GM12878 (cell line): ENCODE measurements at regions not wholly inside any gene's neighbourhood (a gene's known extent, or its start where the extent isn't known, plus 50 kb on each side); places are given as distances from the start of the nearest gene placed in this dataset.

Source experiments
- ATAC-seq: fragments of 200-7000 bp; cut with Tn5 transposase; 3 replicates; pipeline ENCODE4 v1.9.1; 2020; ENCODE audit warnings: mild to moderate bottlenecking, moderate library complexity
- BruUV-seq: library from RNA; stranded (reverse); fragments of 400-500 nt; replicated peaks from 2 replicates; lab custom pipeline; 2021; lab: Mats Ljungman, UMichigan
- CTCF ChIA-PET: fragments of 300-600 bp; sonication (Branson Sonifier 250); formaldehyde crosslinking; extraction: SDS; loops from one replicate; lab custom pipeline; 2021; ENCODE audit warnings: inconsistent platforms; lab: Yijun Ruan, JAX
- POLR2A ChIA-PET: fragments of 350-600 bp; formaldehyde crosslinking; extraction: SDS; loops from one replicate; lab custom pipeline; 2021; ENCODE audit warnings: inconsistent platforms; lab: Charles Lee
- RAD21 ChIA-PET: fragments of 300-600 bp; sonication (Branson Sonifier 250); formaldehyde crosslinking; loops from one replicate; lab custom pipeline; 2023; ENCODE audit warnings: antibody characterized with exemption; ENCODE audit not compliant: unreplicated experiment; lab: Charles Lee
- SMC1A ChIA-PET: fragments of 300-600 bp; sonication (Branson Sonifier 250); formaldehyde crosslinking; loops from one replicate; lab custom pipeline; 2023; ENCODE audit not compliant: unreplicated experiment, uncharacterized antibody; lab: Charles Lee
- DNase-seq: peaks from one replicate; pipeline ENCODE4 v3.0.0-alpha.2; 2011; ENCODE audit warnings: low read depth, low spot score
- FAIRE-seq: peaks from 3 replicates; lab custom pipeline; 2011; peaks lifted over from hg19 to GRCh38; lab: Jason Lieb, UNC
- H2AFZ ChIP-seq: 2 replicates; pipeline ENCODE4 v1.6.0; 2011; ENCODE audit warnings: low read depth, low read length, control low read depth; ENCODE audit not compliant: control insufficient read depth
- H3K27ac ChIP-seq: 2 replicates; pipeline ENCODE4 v1.5.1; 2011; ENCODE audit warnings: control low read depth; ENCODE audit not compliant: control insufficient read depth, insufficient read depth
- H3K27me3 ChIP-seq, 2 experiments: replicated peaks in 1 of 2; 2 replicates each; pipeline versions ENCODE4 v1.6.0 to v1.6.1; 2011; ENCODE audit warnings: low read length in 1 of 2; ENCODE audit not compliant: control insufficient read depth in 2 of 2, insufficient read depth in 2 of 2
- H3K36me3 ChIP-seq, 2 experiments: 2 replicates each; pipeline ENCODE4 v1.5.1; 2011; ENCODE audit warnings: low read length in 1 of 2; ENCODE audit not compliant: control insufficient read depth in 2 of 2, insufficient read depth in 2 of 2
- H3K4me1 ChIP-seq: 2 replicates; pipeline ENCODE4 v1.6.1; 2011; ENCODE audit warnings: mild to moderate bottlenecking, low read length, moderate library complexity, mixed read lengths; ENCODE audit not compliant: control insufficient read depth, insufficient read depth
- H3K4me2 ChIP-seq: 2 replicates; pipeline ENCODE4 v1.6.0; 2011; ENCODE audit warnings: control low read depth; ENCODE audit not compliant: control insufficient read depth, insufficient read depth
- H3K4me3 ChIP-seq: fragments of 200-600 bp; sonication (generic); 2 replicates; pipeline ENCODE4 v1.5.1; 2016
- H3K79me2 ChIP-seq: 2 replicates; pipeline ENCODE4 v1.6.0; 2011; ENCODE audit warnings: low read length; ENCODE audit not compliant: control insufficient read depth, insufficient read depth
- H3K9ac ChIP-seq: 2 replicates; pipeline ENCODE4 v1.8.0; 2011; ENCODE audit warnings: low read length, control low read depth, mixed read lengths; ENCODE audit not compliant: control insufficient read depth, insufficient read depth
- H3K9me3 ChIP-seq: replicated peaks from 3 replicates; pipeline ENCODE4 v1.5.1; 2011; ENCODE audit warnings: mild to moderate bottlenecking, low read length; ENCODE audit not compliant: control insufficient read depth, insufficient read depth
- H4K20me1 ChIP-seq: 2 replicates; pipeline ENCODE4 v1.6.0; 2011; ENCODE audit not compliant: control insufficient read depth, insufficient read depth
- ATF7 ChIP-seq: fragments of 450-650 bp; IDR thresholded peaks from 2 replicates; pipeline ENCODE4 v1.6.1; 2016; ENCODE audit warnings: low read depth, mild to moderate bottlenecking
- CEBPB ChIP-seq, 2 experiments: fragments of 150-350 bp in 1 of 2; IDR thresholded peaks; 2 replicates each; pipeline ENCODE4 v1.6.1; 2012 to 2014; ENCODE audit warnings: low read depth in 2 of 2, low read length in 2 of 2, borderline replicate concordance in 1 of 2, inconsistent platforms in 1 of 2
- EZH2 ChIP-seq: IDR thresholded peaks from 2 replicates; pipeline ENCODE4 v1.6.1; 2012; ENCODE audit warnings: low read depth, mild to moderate bottlenecking, control low read depth, inconsistent platforms, low read length, borderline replicate concordance; ENCODE audit not compliant: control insufficient read depth
- GATAD2B ChIP-seq: fragments of 450-650 bp; conservative IDR thresholded peaks from 2 replicates; pipeline ENCODE4 v1.6.1; 2017; ENCODE audit warnings: low read depth, mild to moderate bottlenecking, moderate library complexity
- NFYB ChIP-seq: IDR thresholded peaks from 2 replicates; pipeline ENCODE4 v1.6.1; 2011; ENCODE audit warnings: low read depth, mild to moderate bottlenecking, low read length, improper control_type of control experiment, moderate library complexity; ENCODE audit not compliant: insufficient read depth
- RAD51 ChIP-seq: fragments of 450-650 bp; IDR thresholded peaks from 2 replicates; pipeline ENCODE4 v1.6.1; 2016; ENCODE audit warnings: moderate library complexity, mild to moderate bottlenecking, inconsistent platforms
- TCF3 ChIP-seq: IDR thresholded peaks from 2 replicates; pipeline ENCODE4 v1.6.1; 2012; ENCODE audit warnings: low read depth, mild to moderate bottlenecking, low read length, borderline replicate concordance; ENCODE audit not compliant: insufficient read depth
- WGBS: methylation state at CpG from one replicate; pipeline ENCODE4 v1.1.6; 2016; ENCODE audit warnings: low lambda C conversion rate; ENCODE audit not compliant: insufficient replicate concordance, insufficient coverage; ENCODE audit errors: missing lambda C conversion rate; 5-methylcytosine and 5-hydroxymethylcytosine counted together
- in situ Hi-C: fragments of 300-500 bp; cut with MboI; formaldehyde crosslinking; loops from 9 replicates; pipeline ENCODE4 v1.14.3; 2018; ENCODE audit warnings: mixed read lengths
- intact Hi-C: fragments of 100-400 bp; cut with micrococcal nuclease; formaldehyde crosslinking; loops from one replicate; pipeline ENCODE4 v1.14.2; 2022; ENCODE audit not compliant: unreplicated experiment
- TF ChIP-seq, protein P1 (sequence below): fragments of 450-650 bp; conservative IDR thresholded peaks from 2 replicates; pipeline ENCODE4 v1.6.1; 2017; ENCODE audit warnings: mild to moderate bottlenecking, moderate library complexity
- TF ChIP-seq, protein P2 (sequence below): fragments of 450-650 bp; IDR thresholded peaks from 2 replicates; pipeline ENCODE4 v1.6.1; 2017; ENCODE audit warnings: mild to moderate bottlenecking, moderate library complexity
- TF ChIP-seq, protein P3 (sequence below): IDR thresholded peaks from 2 replicates; pipeline ENCODE4 v1.6.1; 2012; ENCODE audit warnings: mild to moderate bottlenecking, low read depth, low read length

DNA sequence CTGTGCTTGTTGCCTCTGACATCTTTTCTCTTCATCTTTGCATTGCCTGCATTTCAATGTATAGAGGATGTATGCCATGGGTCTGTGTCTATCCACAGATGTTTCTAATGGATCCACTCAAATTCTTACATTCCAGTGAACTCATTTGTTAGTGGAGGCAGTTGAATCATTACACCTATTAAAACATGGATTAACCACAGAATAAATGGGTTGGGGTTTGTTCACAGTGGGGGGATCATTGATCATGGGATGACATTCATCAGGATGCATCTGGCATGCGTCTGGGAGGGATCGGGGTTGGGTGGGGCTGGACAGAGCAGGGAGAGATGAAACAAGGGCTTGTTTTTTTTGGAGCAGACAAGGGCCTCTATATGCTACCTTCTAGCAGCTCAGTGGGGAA, 182.5 kb downstream of the RHOU start:
- RAD21 ChIA-PET: no interaction called here
- BruUV-seq: no TSS peak
- no peaks in the 10 kb centered on the region for H3K36me3 ChIP-seq
- no peak overlapping the region for H3K27ac ChIP-seq
- H3K9ac ChIP-seq: no peak overlapping the region
- TF ChIP-seq EZH2 (no peak), ATF7 (no peak), CEBPB (IDR thresholded peaks at IDR 0.05; ENCODE audit: borderline replicate concordance in 1 of 2, low read depth in 2 of 2, low read length in 2 of 2) (no peak), TCF3 (no peak), GATAD2B (no peak), NFYB (no peak), RAD51 (no peak)
- TF ChIP-seq, protein P1, sequence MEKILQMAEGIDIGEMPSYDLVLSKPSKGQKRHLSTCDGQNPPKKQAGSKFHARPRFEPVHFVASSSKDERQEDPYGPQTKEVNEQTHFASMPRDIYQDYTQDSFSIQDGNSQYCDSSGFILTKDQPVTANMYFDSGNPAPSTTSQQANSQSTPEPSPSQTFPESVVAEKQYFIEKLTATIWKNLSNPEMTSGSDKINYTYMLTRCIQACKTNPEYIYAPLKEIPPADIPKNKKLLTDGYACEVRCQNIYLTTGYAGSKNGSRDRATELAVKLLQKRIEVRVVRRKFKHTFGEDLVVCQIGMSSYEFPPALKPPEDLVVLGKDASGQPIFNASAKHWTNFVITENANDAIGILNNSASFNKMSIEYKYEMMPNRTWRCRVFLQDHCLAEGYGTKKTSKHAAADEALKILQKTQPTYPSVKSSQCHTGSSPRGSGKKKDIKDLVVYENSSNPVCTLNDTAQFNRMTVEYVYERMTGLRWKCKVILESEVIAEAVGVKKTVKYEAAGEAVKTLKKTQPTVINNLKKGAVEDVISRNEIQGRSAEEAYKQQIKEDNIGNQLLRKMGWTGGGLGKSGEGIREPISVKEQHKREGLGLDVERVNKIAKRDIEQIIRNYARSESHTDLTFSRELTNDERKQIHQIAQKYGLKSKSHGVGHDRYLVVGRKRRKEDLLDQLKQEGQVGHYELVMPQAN: no peak
- TF ChIP-seq, protein P2, sequence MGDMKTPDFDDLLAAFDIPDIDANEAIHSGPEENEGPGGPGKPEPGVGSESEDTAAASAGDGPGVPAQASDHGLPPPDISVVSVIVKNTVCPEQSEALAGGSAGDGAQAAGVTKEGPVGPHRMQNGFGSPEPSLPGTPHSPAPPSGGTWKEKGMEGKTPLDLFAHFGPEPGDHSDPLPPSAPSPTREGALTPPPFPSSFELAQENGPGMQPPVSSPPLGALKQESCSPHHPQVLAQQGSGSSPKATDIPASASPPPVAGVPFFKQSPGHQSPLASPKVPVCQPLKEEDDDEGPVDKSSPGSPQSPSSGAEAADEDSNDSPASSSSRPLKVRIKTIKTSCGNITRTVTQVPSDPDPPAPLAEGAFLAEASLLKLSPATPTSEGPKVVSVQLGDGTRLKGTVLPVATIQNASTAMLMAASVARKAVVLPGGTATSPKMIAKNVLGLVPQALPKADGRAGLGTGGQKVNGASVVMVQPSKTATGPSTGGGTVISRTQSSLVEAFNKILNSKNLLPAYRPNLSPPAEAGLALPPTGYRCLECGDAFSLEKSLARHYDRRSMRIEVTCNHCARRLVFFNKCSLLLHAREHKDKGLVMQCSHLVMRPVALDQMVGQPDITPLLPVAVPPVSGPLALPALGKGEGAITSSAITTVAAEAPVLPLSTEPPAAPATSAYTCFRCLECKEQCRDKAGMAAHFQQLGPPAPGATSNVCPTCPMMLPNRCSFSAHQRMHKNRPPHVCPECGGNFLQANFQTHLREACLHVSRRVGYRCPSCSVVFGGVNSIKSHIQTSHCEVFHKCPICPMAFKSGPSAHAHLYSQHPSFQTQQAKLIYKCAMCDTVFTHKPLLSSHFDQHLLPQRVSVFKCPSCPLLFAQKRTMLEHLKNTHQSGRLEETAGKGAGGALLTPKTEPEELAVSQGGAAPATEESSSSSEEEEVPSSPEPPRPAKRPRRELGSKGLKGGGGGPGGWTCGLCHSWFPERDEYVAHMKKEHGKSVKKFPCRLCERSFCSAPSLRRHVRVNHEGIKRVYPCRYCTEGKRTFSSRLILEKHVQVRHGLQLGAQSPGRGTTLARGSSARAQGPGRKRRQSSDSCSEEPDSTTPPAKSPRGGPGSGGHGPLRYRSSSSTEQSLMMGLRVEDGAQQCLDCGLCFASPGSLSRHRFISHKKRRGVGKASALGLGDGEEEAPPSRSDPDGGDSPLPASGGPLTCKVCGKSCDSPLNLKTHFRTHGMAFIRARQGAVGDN: no peak
- TF ChIP-seq, protein P3, sequence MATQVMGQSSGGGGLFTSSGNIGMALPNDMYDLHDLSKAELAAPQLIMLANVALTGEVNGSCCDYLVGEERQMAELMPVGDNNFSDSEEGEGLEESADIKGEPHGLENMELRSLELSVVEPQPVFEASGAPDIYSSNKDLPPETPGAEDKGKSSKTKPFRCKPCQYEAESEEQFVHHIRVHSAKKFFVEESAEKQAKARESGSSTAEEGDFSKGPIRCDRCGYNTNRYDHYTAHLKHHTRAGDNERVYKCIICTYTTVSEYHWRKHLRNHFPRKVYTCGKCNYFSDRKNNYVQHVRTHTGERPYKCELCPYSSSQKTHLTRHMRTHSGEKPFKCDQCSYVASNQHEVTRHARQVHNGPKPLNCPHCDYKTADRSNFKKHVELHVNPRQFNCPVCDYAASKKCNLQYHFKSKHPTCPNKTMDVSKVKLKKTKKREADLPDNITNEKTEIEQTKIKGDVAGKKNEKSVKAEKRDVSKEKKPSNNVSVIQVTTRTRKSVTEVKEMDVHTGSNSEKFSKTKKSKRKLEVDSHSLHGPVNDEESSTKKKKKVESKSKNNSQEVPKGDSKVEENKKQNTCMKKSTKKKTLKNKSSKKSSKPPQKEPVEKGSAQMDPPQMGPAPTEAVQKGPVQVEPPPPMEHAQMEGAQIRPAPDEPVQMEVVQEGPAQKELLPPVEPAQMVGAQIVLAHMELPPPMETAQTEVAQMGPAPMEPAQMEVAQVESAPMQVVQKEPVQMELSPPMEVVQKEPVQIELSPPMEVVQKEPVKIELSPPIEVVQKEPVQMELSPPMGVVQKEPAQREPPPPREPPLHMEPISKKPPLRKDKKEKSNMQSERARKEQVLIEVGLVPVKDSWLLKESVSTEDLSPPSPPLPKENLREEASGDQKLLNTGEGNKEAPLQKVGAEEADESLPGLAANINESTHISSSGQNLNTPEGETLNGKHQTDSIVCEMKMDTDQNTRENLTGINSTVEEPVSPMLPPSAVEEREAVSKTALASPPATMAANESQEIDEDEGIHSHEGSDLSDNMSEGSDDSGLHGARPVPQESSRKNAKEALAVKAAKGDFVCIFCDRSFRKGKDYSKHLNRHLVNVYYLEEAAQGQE: no peak
- TF ChIP-seq, all 136 proteins: peak for 0
- H4K20me1 ChIP-seq: no peaks in the 10 kb centered on the region
- SMC1A ChIA-PET: no interaction called here
- H3K4me2 ChIP-seq: no peak overlapping the region
- H3K4me3 ChIP-seq: no peak overlapping the region
- in situ Hi-C loops (no loop called here), intact Hi-C loops (no loop called here)
- DNase-seq: no peak
- no peak for FAIRE-seq
- H3K27me3 ChIP-seq: no peaks in the 10 kb centered on the region; a peak in 2 of 4 replicates
- no peak overlapping the region for H2AFZ ChIP-seq
- no peaks in the 10 kb centered on the region for H3K4me1 ChIP-seq
- WGBS: 41% methylated on average over 2 of the region's 2 CpGs
- CTCF ChIA-PET: interaction anchor here (0.7 kb wide), 1 partner anchor 70 kb away, joined by 3 read pairs; no protein-coding TSS in a partner anchor
- POLR2A ChIA-PET: no interaction called here
- H3K9me3 ChIP-seq: no peaks in the 10 kb centered on the region
- H3K79me2 ChIP-seq: no peaks in the 10 kb centered on the region
- no peak for ATAC-seq
